Left lung (tissue), 4 donors: ENCODE measurements at regions not wholly inside any gene's neighbourhood (a gene's known extent, or its start where the extent isn't known, plus 50 kb on each side); places are given as distances from the start of the nearest gene placed in this dataset.

ENCODE experiments used
- ATAC-seq: fragments of 200-7000 bp; cut with Tn5 transposase; one replicate; pipeline ENCODE4 v1.9.1; 2020; ENCODE audit warnings: moderate library complexity
- DNase-seq, 4 donors: peaks; one replicate each; pipeline ENCODE4 v3.0.0-alpha.2; 2013 to 2020
- H3K27ac ChIP-seq, 2 donors: fragments of 200-600 bp; sonication (generic) in 1 of 2; one replicate each; pipeline versions ENCODE4 v1.5.0 to v1.8.0; 2020 to 2021
- H3K27me3 ChIP-seq, 2 donors: fragments of 200-600 bp; sonication (generic) in 1 of 2; one replicate each; pipeline versions ENCODE4 v1.5.0 to v1.8.0; 2020 to 2021
- H3K36me3 ChIP-seq, 2 donors: fragments of 200-600 bp; sonication (generic) in 1 of 2; one replicate each; pipeline versions ENCODE4 v1.5.0 to v1.8.0; 2020 to 2021
- H3K4me1 ChIP-seq, 2 donors: fragments of 200-600 bp; one replicate each; pipeline ENCODE4 v1.8.0; 2021
- H3K4me3 ChIP-seq, 2 donors: fragments of 200-600 bp; sonication (generic) in 1 of 2; one replicate each; pipeline versions ENCODE4 v1.5.0 to v1.8.0; 2020 to 2021; ENCODE audit warnings: mild to moderate bottlenecking in 1 of 2
- H3K9me3 ChIP-seq, 2 donors: fragments of 200-600 bp; sonication (generic) in 1 of 2; one replicate each; pipeline versions ENCODE4 v1.5.0 to v1.8.0; 2020 to 2021
- intact Hi-C, 2 donors: fragments of 100-400 bp; cut with DNase I; formaldehyde crosslinking; loops; one replicate each; pipeline versions ENCODE4 v1.11.2 to v1.14.2; 2022
- TF ChIP-seq, protein P1 (sequence below), 2 donors: fragments of 200-600 bp; sonication (generic) in 1 of 2; IDR thresholded peaks; one replicate each; pipeline versions ENCODE4 v1.5.0 to v1.8.0; 2021; ENCODE audit warnings: antibody characterized with exemption in 2 of 2
- donor health status: DM: no; HTN: yes; CAD: no.
- donor health status: DM: no; HTN: no; CAD: no.

DNA sequence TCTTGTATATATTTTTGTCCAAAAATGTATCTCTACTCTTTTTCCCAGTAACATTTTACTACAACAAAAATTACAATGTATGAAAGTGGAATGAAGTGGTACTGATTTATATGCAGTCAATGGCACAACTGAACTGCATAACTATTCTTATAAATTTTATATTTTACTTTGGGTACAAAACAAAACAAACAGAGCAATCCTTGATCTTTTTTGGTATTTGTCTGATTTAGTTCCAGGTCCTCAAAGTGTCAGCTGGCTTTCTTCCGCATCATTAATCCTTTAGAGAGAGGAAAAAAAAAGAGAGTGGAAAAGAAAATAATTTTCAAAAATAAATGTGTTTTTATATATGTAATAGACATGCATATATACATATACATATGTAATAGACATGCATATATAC lies 252.4 kb upstream of the SLIT2 start:
- peak in 1 of 4 donors; percentile 5 for DNase-seq
- no peak overlapping the region for H3K27ac ChIP-seq
- ATAC-seq = no peak
- no peaks in the 10 kb centered on the region for H3K9me3 ChIP-seq
- H3K27me3 ChIP-seq = no peaks in the 10 kb centered on the region
- TF ChIP-seq, protein P1, sequence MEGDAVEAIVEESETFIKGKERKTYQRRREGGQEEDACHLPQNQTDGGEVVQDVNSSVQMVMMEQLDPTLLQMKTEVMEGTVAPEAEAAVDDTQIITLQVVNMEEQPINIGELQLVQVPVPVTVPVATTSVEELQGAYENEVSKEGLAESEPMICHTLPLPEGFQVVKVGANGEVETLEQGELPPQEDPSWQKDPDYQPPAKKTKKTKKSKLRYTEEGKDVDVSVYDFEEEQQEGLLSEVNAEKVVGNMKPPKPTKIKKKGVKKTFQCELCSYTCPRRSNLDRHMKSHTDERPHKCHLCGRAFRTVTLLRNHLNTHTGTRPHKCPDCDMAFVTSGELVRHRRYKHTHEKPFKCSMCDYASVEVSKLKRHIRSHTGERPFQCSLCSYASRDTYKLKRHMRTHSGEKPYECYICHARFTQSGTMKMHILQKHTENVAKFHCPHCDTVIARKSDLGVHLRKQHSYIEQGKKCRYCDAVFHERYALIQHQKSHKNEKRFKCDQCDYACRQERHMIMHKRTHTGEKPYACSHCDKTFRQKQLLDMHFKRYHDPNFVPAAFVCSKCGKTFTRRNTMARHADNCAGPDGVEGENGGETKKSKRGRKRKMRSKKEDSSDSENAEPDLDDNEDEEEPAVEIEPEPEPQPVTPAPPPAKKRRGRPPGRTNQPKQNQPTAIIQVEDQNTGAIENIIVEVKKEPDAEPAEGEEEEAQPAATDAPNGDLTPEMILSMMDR (IDR thresholded peaks at IDR 0.05) = no peak
- H3K36me3 ChIP-seq = no peaks in the 10 kb centered on the region
- intact Hi-C loops = no loop called here
- no peaks in the 10 kb centered on the region for H3K4me1 ChIP-seq
- H3K4me3 ChIP-seq = no peak overlapping the region

GRCh38 chr4:19993242-19993641 lies 258.5 kb upstream of the SLIT2 start:
- no peaks in the 10 kb centered on the region for H3K27me3 ChIP-seq
- H3K9me3 ChIP-seq = no peaks in the 10 kb centered on the region
- TF ChIP-seq, protein P1 (IDR thresholded peaks at IDR 0.05) = no peak
- DNase-seq = no peak
- ATAC-seq = no peak
- H3K4me3 ChIP-seq = no peak overlapping the region
- H3K4me1 ChIP-seq = no peaks in the 10 kb centered on the region
- H3K36me3 ChIP-seq = no peaks in the 10 kb centered on the region
- H3K27ac ChIP-seq = peak overlapping the region in 1 of 2 donors; percentile 3
- intact Hi-C loops = no loop called here

GRCh38 chr4:19992471-19993093 lies 259.1 kb upstream of the SLIT2 start:
- Histone ChIP-seq H3K4me1 (no peaks in the 10 kb centered on the region), H3K27me3 (no peaks in the 10 kb centered on the region), H3K36me3 (no peaks in the 10 kb centered on the region), H3K9me3 (no peaks in the 10 kb centered on the region), H3K27ac (peak overlapping the region in 1 of 2 donors; percentile 3), H3K4me3 (no peak overlapping the region)
- DNase-seq = no peak
- intact Hi-C loops = no loop called here
- no peak for ATAC-seq
- TF ChIP-seq, protein P1 (IDR thresholded peaks at IDR 0.05) = no peak

- H3K27ac ChIP-seq = no peak overlapping the region
- H3K9me3 ChIP-seq = no peaks in the 10 kb centered on the region
- no peak overlapping the region for H3K4me3 ChIP-seq
- ATAC-seq (no peak), DNase-seq (no peak)
- H3K4me1 ChIP-seq = no peaks in the 10 kb centered on the region
- H3K27me3 ChIP-seq = no peaks in the 10 kb centered on the region
- intact Hi-C loops = no loop called here
- no peaks in the 10 kb centered on the region for H3K36me3 ChIP-seq
- TF ChIP-seq, protein P1 (IDR thresholded peaks at IDR 0.05) = no peak
Measured at GRCh38 chr4:19987746-19988145, 264.0 kb upstream of the SLIT2 start.

DNA sequence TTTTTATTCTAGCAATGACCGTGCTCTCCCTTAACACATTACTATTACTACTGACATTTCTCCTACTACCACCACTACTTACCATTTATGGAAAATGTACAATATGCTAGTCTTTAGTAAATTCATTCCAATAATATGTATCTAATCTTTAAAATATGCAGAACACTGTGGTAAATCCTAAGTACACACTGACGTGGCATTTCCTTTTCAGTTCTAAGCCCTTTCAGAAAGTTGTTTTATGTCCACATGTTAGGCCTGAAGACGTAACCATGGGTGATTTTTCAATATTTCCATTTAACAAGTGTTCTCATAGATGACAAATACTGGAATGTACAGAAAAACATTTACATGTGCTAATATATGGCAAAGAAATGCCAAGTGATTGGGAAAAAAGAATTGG lies 268.6 kb upstream of the SLIT2 start:
- ATAC-seq = no peak

More for the DNA sequence above, 268.6 kb upstream of the SLIT2 start:
- Histone ChIP-seq H3K9me3 (peaks cover 0 to 14% of the 10 kb centered on the region in 2 donors), H3K27me3 (no peaks in the 10 kb centered on the region), H3K4me3 (no peak overlapping the region), H3K4me1 (no peaks in the 10 kb centered on the region), H3K27ac (no peak overlapping the region), H3K36me3 (no peaks in the 10 kb centered on the region)
- DNase-seq = peak in 1 of 4 donors; percentile 7
- TF ChIP-seq, protein P1 (IDR thresholded peaks at IDR 0.05) = no peak
- intact Hi-C loops = no loop called here
